ENCODE measurements at regions not wholly inside any gene's neighbourhood (a gene's known extent, or its start where the extent isn't known, plus 50 kb on each side); places are given as distances from the start of the nearest gene placed in this dataset.

GRCh38 chr5:118752969-118753368, 235.4 kb downstream of the DTWD2 start:
- TF ChIP-seq POLR2A (IDR thresholded peaks at IDR 0.05; ENCODE audit: low read length): no peak
- TF ChIP-seq GATA1 (IDR thresholded peaks at IDR 0.05; ENCODE audit: low read depth, low read length): no peak
